HepG2 (cell line): ENCODE measurements at regions not wholly inside any gene's neighbourhood (a gene's known extent, or its start where the extent isn't known, plus 50 kb on each side); places are given as distances from the start of the nearest gene placed in this dataset.

Experiments used
- CTCF ChIP-seq: sonication (generic); formaldehyde crosslinking; IDR thresholded peaks from 2 replicates; pipeline ENCODE4 v1.5.0; 2020; ENCODE audit warnings: mild to moderate bottlenecking, missing genetic modification reagents, moderate library complexity
- ETV6 ChIP-seq: sonication (generic); formaldehyde crosslinking; conservative IDR thresholded peaks from 2 replicates; pipeline ENCODE4 v1.4.0; 2020; ENCODE audit warnings: missing genetic modification reagents
- HMG20B ChIP-seq: conservative IDR thresholded peaks from 2 replicates; pipeline ENCODE4 v1.6.1; 2016; ENCODE audit warnings: missing genetic modification reagents, missing compliant biosample characterization
- NFYB ChIP-seq: sonication (generic); formaldehyde crosslinking; IDR thresholded peaks from 2 replicates; pipeline ENCODE4 v1.4.0; 2020; ENCODE audit warnings: missing genetic modification reagents

GRCh38 chr13:109314101-109314500, 472.3 kb downstream of the IRS2 start:
- TF ChIP-seq HMG20B (CRISPR knock-in tag) (no peak), CTCF (CRISPR knock-in tag) (no peak), ETV6 (CRISPR knock-in tag) (no peak), NFYB (CRISPR knock-in tag) (no peak)
